NCI-H2107 (cell line): ENCODE measurements at regions not wholly inside any gene's neighbourhood (a gene's known extent, or its start where the extent isn't known, plus 50 kb on each side); places are given as distances from the start of the nearest gene placed in this dataset.
"Not testable (repeated sequence)": the region's sequence is repeated elsewhere in the genome, so short reads cannot be mapped to it uniquely, and the experiment has no call there.

Source experiments
- DNase-seq: peaks from one replicate; lab custom pipeline; 2025; lab: John Stamatoyannopoulos, UW

GRCh38 chr5:2008851-2009629, 126.3 kb upstream of the IRX4 start:
- DNase-seq: no peak

- no peak for DNase-seq
Measured at GRCh38 chr5:2007878-2008501, 125.3 kb upstream of the IRX4 start.

GRCh38 chr5:2007496-2007877, 124.8 kb upstream of the IRX4 start:
- no peak for DNase-seq

- no peak for DNase-seq
Measured at GRCh38 chr5:2006971-2007291, 124.2 kb upstream of the IRX4 start.

- DNase-seq: no peak
Measured at GRCh38 chr5:2006193-2006970, 123.7 kb upstream of the IRX4 start.

- no peak for DNase-seq
Measured at GRCh38 chr5:2005101-2006041, 122.6 kb upstream of the IRX4 start.

GRCh38 chr5:2003690-2004365, 121.1 kb upstream of the IRX4 start:
- no peak for DNase-seq

- DNase-seq: no peak
Measured at GRCh38 chr5:2003206-2003605, 120.5 kb upstream of the IRX4 start.

- DNase-seq: no peak
Measured at GRCh38 chr5:2001300-2001699, 118.6 kb upstream of the IRX4 start.

GRCh38 chr5:2000591-2000990, 117.9 kb upstream of the IRX4 start:
- DNase-seq: no peak

- no peak for DNase-seq
Measured at GRCh38 chr5:1999794-2000193, 117.1 kb upstream of the IRX4 start.

GRCh38 chr5:1998716-1999317, 116.1 kb upstream of the IRX4 start:
- DNase-seq: no peak

GRCh38 chr5:1998348-1998669, 115.6 kb upstream of the IRX4 start:
- DNase-seq: no peak

- no peak for DNase-seq
Measured at GRCh38 chr5:1997640-1998347, 115.1 kb upstream of the IRX4 start.

- DNase-seq: no peak
Measured at GRCh38 chr5:1995491-1995890, 112.8 kb upstream of the IRX4 start.

GRCh38 chr5:1987471-1987870, 104.7 kb upstream of the IRX4 start:
- DNase-seq: no peak

GRCh38 chr5:1985781-1986180, 103.1 kb upstream of the IRX4 start:
- DNase-seq: no peak

- no peak for DNase-seq
Measured at GRCh38 chr5:1983919-1984695, 101.4 kb upstream of the IRX4 start.

- DNase-seq: no peak
Measured at GRCh38 chr5:1983401-1983800, 100.7 kb upstream of the IRX4 start.

GRCh38 chr5:1982561-1982960, 99.8 kb upstream of the IRX4 start:
- not testable (repeated sequence) for DNase-seq
